OCI-LY1 (cell line): ENCODE measurements at regions not wholly inside any gene's neighbourhood (a gene's known extent, or its start where the extent isn't known, plus 50 kb on each side); places are given as distances from the start of the nearest gene placed in this dataset.

Experiments used
- H2AFZ ChIP-seq: fragments of 200-600 bp; sonication (generic), shearing (Covaris generic); 2 replicates; pipeline ENCODE4 v1.6.0; 2014; ENCODE audit warnings: antibody characterized with exemption, mild to moderate bottlenecking, low read length
- H3F3A ChIP-seq: fragments of 200-600 bp; sonication (generic), shearing (Covaris generic); 2 replicates; pipeline ENCODE4 v1.6.0; 2014; ENCODE audit warnings: mild to moderate bottlenecking, antibody characterized with exemption, low read length, moderate library complexity; ENCODE audit not compliant: insufficient read depth
- H3K27ac ChIP-seq: fragments of 200-600 bp; sonication (generic); 2 replicates; pipeline ENCODE4 v1.5.1; 2014; ENCODE audit warnings: low read length, mixed run types, mild to moderate bottlenecking, low read depth; ENCODE audit not compliant: poor library complexity, severe bottlenecking
- H3K27me3 ChIP-seq: fragments of 200-600 bp; sonication (generic); 2 replicates; pipeline ENCODE4 v1.6.0; 2014; ENCODE audit warnings: antibody characterized with exemption, mild to moderate bottlenecking, low read length, moderate library complexity; ENCODE audit not compliant: insufficient read depth
- H3K36me3 ChIP-seq: fragments of 200-600 bp; sonication (generic); 2 replicates; pipeline ENCODE4 v1.6.1; 2014; ENCODE audit warnings: mild to moderate bottlenecking, antibody characterized with exemption, low read length, moderate library complexity, mixed read lengths; ENCODE audit not compliant: insufficient read depth
- H3K4me1 ChIP-seq: fragments of 200-600 bp; sonication (generic); 2 replicates; pipeline ENCODE4 v1.5.1; 2014; ENCODE audit warnings: mild to moderate bottlenecking, low read length, moderate library complexity; ENCODE audit not compliant: insufficient read depth, severe bottlenecking
- H3K4me2 ChIP-seq: fragments of 200-600 bp; sonication (generic), shearing (Covaris generic); 2 replicates; pipeline ENCODE4 v1.6.1; 2014; ENCODE audit warnings: low read length
- H3K4me3 ChIP-seq: fragments of 200-600 bp; sonication (generic); 2 replicates; pipeline ENCODE4 v1.5.1; 2014; ENCODE audit warnings: low read length, low read depth, mild to moderate bottlenecking, mixed read lengths; ENCODE audit not compliant: poor library complexity, severe bottlenecking
- H3K79me2 ChIP-seq: fragments of 200-600 bp; shearing (Covaris generic); 2 replicates; pipeline ENCODE4 v1.6.1; 2016; ENCODE audit warnings: mixed run types, low read length, mixed read lengths; ENCODE audit not compliant: insufficient read depth
- H3K9ac ChIP-seq: fragments of 200-600 bp; sonication (generic), shearing (Covaris generic); 2 replicates; pipeline ENCODE4 v1.6.1; 2014; ENCODE audit warnings: mild to moderate bottlenecking, low read length, mixed read lengths
- H3K9me2 ChIP-seq: fragments of 200-600 bp; sonication (generic), shearing (Covaris generic); 2 replicates; pipeline ENCODE4 v1.6.1; 2014; ENCODE audit warnings: low read depth, mild to moderate bottlenecking, low read length, mixed read lengths
- H3K9me3 ChIP-seq: fragments of 200-600 bp; shearing (Covaris generic); 2 replicates; pipeline ENCODE4 v1.6.1; 2014; ENCODE audit warnings: low read length, mixed read lengths
- H4K20me1 ChIP-seq: fragments of 200-600 bp; sonication (generic), shearing (Covaris generic); 2 replicates; pipeline ENCODE4 v1.6.0; 2016; ENCODE audit warnings: mild to moderate bottlenecking, low read length; ENCODE audit not compliant: insufficient read depth
- EZH2 ChIP-seq: fragments of 200-600 bp; sonication (generic), shearing (Covaris generic); IDR thresholded peaks from 2 replicates; pipeline ENCODE4 v1.8.0; 2017; ENCODE audit warnings: borderline replicate concordance, mixed run types, mild to moderate bottlenecking, antibody characterized with exemption, low read length, moderate library complexity, mixed read lengths
- TF ChIP-seq, protein P1 (sequence below): fragments of 200-600 bp; sonication (generic), shearing (Covaris generic); IDR thresholded peaks from 2 replicates; pipeline ENCODE4 v1.5.1; 2017; ENCODE audit warnings: mild to moderate bottlenecking, antibody characterized with exemption, low read length, moderate library complexity, mixed read lengths

DNA sequence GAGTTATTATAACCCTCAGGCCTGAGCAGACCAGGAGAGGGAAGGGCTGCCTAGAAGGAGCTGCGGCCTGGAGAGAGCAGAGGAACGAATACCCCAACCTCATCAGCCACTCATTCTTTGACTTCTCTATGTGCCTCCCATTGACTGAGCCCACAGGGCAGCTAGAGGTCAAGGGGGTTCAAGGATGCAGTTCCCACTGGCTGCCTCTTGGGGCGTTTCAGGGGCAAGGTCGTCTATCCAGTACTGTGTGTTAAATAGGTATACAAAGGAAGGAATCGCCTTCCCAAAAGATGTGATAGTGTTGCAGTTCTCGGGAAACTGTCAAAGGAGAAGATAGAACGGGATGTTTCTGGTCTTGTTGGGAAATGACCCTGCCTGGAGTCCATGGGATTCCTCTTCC lies 250.6 kb downstream of the PRDM2 start:
- TF ChIP-seq EZH2: no peak
- TF ChIP-seq, protein P1, sequence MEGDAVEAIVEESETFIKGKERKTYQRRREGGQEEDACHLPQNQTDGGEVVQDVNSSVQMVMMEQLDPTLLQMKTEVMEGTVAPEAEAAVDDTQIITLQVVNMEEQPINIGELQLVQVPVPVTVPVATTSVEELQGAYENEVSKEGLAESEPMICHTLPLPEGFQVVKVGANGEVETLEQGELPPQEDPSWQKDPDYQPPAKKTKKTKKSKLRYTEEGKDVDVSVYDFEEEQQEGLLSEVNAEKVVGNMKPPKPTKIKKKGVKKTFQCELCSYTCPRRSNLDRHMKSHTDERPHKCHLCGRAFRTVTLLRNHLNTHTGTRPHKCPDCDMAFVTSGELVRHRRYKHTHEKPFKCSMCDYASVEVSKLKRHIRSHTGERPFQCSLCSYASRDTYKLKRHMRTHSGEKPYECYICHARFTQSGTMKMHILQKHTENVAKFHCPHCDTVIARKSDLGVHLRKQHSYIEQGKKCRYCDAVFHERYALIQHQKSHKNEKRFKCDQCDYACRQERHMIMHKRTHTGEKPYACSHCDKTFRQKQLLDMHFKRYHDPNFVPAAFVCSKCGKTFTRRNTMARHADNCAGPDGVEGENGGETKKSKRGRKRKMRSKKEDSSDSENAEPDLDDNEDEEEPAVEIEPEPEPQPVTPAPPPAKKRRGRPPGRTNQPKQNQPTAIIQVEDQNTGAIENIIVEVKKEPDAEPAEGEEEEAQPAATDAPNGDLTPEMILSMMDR: peak; percentile 54
- H4K20me1 ChIP-seq: no peaks in the 10 kb centered on the region
- H3K36me3 ChIP-seq: no peaks in the 10 kb centered on the region
- no peak overlapping the region for H3K4me2 ChIP-seq
- H3K9me2 ChIP-seq: no peaks in the 10 kb centered on the region
- no peaks in the 10 kb centered on the region for H3K4me1 ChIP-seq
- H3K9ac ChIP-seq: no peak overlapping the region
- no peaks in the 10 kb centered on the region for H3K9me3 ChIP-seq
- H3K4me3 ChIP-seq: no peak overlapping the region
- H2AFZ ChIP-seq: no peak overlapping the region
- no peaks in the 10 kb centered on the region for H3F3A ChIP-seq
- H3K79me2 ChIP-seq: no peaks in the 10 kb centered on the region
- 0 out of 2 replicates have a peak, but pooled peaks cover 3% of the 10 kb centered on the region for H3K27me3 ChIP-seq
- H3K27ac ChIP-seq: no peak overlapping the region

DNA sequence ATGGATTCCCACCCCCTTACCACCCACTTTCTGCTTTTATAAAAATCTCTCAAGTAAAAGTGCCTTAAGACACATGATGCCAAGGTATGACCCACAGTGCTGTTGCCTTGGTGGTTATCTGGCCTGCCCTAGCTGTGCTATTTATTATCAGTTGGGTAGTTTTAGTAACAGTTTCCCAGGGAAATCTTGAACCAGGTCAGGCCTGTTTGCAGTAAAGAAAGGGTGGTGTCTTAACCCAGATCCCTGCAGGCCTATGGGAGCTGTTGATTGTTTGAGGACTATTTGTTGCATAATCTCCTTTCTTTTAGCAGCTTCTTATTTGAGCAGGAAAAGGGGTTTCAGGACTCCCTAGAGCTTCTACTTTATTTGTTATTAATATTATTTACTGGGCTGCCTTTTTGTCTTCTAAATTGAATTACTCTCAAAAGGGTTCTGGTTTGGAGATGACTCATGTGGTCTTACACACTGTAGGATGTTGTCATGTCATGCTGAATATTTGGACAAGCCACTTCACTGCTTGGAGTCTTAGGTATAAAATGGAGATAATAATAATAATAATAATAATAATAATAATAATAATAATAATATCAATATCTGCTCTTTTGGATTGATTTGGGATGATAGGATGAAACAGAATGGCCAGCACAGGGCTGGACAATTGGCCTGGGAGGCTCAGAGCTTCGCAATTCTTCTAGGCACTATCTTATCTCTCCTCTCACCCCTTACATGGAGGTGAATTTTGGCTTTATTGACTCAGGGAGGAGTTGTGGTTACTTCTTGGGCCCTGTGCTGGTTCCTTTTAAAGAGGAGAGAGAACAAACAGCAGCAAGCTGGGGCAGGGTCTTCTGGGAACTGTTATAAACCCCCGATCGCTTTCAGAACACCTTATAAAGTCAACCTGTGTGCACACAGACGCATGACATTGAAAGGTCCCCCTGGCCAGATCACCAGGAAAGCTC lies 252.1 kb downstream of the PRDM2 start:
- TF ChIP-seq, protein P1: no peak
- no peak for TF ChIP-seq EZH2
- H3K27me3 ChIP-seq: 0 out of 2 replicates have a peak, but pooled peaks cover 3% of the 10 kb centered on the region

DNA sequence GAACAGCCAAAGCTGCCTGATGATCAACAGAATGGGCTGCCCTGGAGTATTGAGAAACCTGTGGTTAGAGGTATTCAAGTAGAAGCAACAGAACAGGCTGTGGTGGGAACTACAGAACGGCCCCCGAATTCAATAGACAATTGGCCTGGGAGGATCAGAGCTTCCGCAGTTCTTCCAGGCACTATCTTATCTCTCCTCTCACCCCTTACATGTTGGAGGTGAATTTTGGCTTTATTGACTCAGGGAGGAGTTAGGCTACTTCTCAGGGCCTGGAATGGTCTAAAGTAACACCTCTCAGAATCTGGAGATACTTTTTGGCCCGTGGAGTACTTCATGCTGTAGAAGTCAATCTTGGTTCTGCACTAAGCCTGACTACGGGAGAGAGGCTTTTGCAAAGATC lies 253.0 kb downstream of the PRDM2 start:
- TF ChIP-seq, protein P1: no peak
- TF ChIP-seq EZH2: no peak
- no peaks in the 10 kb centered on the region for H3F3A ChIP-seq
- no peak overlapping the region for H3K4me3 ChIP-seq

More for the DNA sequence above, 252.1 kb downstream of the PRDM2 start:
- Histone ChIP-seq H3K9ac (no peak overlapping the region), H3K4me2 (no peak overlapping the region), H3K36me3 (no peaks in the 10 kb centered on the region), H3K9me3 (no peaks in the 10 kb centered on the region), H3F3A (no peaks in the 10 kb centered on the region), H3K79me2 (no peaks in the 10 kb centered on the region), H3K27ac (no peak overlapping the region), H3K9me2 (no peaks in the 10 kb centered on the region), H4K20me1 (no peaks in the 10 kb centered on the region), H3K4me3 (no peak overlapping the region), H3K4me1 (no peaks in the 10 kb centered on the region), H2AFZ (no peak overlapping the region)

More for the DNA sequence above, 253.0 kb downstream of the PRDM2 start:
- Histone ChIP-seq H4K20me1 (no peaks in the 10 kb centered on the region), H3K36me3 (no peaks in the 10 kb centered on the region), H2AFZ (no peak overlapping the region), H3K27ac (no peak overlapping the region), H3K27me3 (0 out of 2 replicates have a peak, but pooled peaks cover 3% of the 10 kb centered on the region), H3K9me3 (no peaks in the 10 kb centered on the region), H3K4me1 (no peaks in the 10 kb centered on the region), H3K4me2 (no peak overlapping the region), H3K9ac (no peak overlapping the region), H3K9me2 (no peaks in the 10 kb centered on the region), H3K79me2 (no peaks in the 10 kb centered on the region)
